Ishikawa (cell line): ENCODE measurements at regions not wholly inside any gene's neighbourhood (a gene's known extent, or its start where the extent isn't known, plus 50 kb on each side); places are given as distances from the start of the nearest gene placed in this dataset.

Experiments used
- CREB1 ChIP-seq: IDR thresholded peaks from 2 replicates; pipeline ENCODE4 v1.6.1; 2012; ENCODE audit warnings: low read depth
- ZBTB7A ChIP-seq: IDR thresholded peaks from 2 replicates; pipeline ENCODE4 v1.6.1; 2012; ENCODE audit warnings: low read depth
- TF ChIP-seq, protein P1 (sequence below): IDR thresholded peaks from 2 replicates; pipeline ENCODE4 v1.6.1; 2012
- TF ChIP-seq, protein P2 (sequence below): IDR thresholded peaks from 2 replicates; pipeline ENCODE4 v1.6.1; 2012; ENCODE audit warnings: low read depth, mild to moderate bottlenecking

DNA sequence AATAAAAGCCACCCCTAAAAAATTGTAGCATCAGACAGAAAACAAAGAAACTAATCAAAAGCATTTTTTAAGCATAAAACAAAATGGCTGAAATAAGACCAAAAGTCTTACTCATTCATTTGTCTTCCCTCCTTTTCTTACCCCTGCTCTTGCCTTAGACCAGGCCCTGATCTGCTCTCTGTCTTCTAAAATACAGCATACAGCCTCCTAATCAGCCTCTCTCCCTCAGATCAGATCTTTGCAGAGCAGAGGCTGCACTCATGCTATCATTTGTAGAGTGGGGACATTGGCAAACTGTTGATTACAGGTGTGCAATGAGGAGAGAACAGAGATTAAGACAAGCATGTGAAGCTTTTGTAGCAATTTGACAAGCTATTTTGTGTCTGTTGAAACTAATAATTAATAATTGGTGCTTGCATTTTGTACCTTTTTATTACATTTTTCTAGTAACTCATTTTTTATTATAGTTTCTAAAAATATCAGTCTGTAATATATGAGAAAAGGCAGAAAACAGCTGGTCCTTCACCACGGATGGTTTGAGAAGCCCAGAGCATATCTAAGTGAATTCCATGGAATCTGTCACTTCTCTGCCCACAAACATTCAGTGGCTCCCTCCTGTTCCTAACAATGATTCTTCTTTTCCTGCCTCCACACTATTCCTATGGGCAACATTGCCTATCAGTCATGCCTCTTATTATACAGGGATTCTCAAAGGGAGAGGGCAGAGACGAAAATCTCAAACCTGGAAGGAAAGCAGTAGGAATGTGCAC, 286.2 kb upstream of the STT3B start:
- TF ChIP-seq, protein P1, sequence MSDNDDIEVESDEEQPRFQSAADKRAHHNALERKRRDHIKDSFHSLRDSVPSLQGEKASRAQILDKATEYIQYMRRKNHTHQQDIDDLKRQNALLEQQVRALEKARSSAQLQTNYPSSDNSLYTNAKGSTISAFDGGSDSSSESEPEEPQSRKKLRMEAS: no peak
- TF ChIP-seq, protein P2, sequence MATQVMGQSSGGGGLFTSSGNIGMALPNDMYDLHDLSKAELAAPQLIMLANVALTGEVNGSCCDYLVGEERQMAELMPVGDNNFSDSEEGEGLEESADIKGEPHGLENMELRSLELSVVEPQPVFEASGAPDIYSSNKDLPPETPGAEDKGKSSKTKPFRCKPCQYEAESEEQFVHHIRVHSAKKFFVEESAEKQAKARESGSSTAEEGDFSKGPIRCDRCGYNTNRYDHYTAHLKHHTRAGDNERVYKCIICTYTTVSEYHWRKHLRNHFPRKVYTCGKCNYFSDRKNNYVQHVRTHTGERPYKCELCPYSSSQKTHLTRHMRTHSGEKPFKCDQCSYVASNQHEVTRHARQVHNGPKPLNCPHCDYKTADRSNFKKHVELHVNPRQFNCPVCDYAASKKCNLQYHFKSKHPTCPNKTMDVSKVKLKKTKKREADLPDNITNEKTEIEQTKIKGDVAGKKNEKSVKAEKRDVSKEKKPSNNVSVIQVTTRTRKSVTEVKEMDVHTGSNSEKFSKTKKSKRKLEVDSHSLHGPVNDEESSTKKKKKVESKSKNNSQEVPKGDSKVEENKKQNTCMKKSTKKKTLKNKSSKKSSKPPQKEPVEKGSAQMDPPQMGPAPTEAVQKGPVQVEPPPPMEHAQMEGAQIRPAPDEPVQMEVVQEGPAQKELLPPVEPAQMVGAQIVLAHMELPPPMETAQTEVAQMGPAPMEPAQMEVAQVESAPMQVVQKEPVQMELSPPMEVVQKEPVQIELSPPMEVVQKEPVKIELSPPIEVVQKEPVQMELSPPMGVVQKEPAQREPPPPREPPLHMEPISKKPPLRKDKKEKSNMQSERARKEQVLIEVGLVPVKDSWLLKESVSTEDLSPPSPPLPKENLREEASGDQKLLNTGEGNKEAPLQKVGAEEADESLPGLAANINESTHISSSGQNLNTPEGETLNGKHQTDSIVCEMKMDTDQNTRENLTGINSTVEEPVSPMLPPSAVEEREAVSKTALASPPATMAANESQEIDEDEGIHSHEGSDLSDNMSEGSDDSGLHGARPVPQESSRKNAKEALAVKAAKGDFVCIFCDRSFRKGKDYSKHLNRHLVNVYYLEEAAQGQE: no peak
- TF ChIP-seq CREB1 (no peak), ZBTB7A (no peak)
